SK-N-MC (cell line): ENCODE measurements at regions not wholly inside any gene's neighbourhood (a gene's known extent, or its start where the extent isn't known, plus 50 kb on each side); places are given as distances from the start of the nearest gene placed in this dataset.

Experiments used
- EZH2 ChIP-seq: fragments of 200-600 bp; sonication (generic); IDR thresholded peaks from one replicate; pipeline ENCODE4 v1.6.1; 2017; ENCODE audit warnings: antibody characterized with exemption
- FOXP2 ChIP-seq: optimal IDR thresholded peaks from 2 replicates; pipeline ENCODE3; 2011; ENCODE audit warnings: mild to moderate bottlenecking, moderate library complexity; ENCODE audit not compliant: insufficient read depth; ENCODE audit errors: extremely low read length, control extremely low read depth
- POLR2AphosphoS5 ChIP-seq: IDR thresholded peaks from 2 replicates; pipeline ENCODE4 v1.6.1; 2012; ENCODE audit warnings: mild to moderate bottlenecking, low read depth, low read length, borderline replicate concordance

DNA sequence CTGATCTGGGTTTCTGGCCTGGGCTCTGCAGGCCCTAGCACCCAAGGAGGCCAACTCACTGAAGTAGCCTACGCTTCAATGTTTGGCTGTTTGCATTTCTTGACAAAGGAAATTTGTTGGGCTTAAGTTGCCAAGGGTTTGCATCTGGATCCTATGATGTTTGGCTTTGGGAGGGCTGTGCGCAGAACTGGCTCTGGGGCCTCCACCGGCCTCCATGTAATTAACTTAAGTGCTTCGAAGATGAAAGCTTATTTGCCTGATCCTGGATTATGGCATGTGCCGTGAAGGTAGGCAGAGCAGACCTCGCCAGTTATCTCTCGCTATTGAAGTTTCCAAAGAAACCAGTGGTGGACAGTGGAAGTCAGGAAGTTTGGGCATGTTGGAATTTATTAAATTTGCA is 124.3 kb upstream of the STX18 start:
- no peak for TF ChIP-seq POLR2AphosphoS5
- no peak for TF ChIP-seq EZH2
- no peak for TF ChIP-seq FOXP2
